HG03064 (cell line): ENCODE measurements at regions not wholly inside any gene's neighbourhood (a gene's known extent, or its start where the extent isn't known, plus 50 kb on each side); places are given as distances from the start of the nearest gene placed in this dataset.

ENCODE experiments used
- ATAC-seq: cut with Tn5 transposase; IDR thresholded peaks from one replicate; pipeline ENCODE4 v1.9.1; 2021; ENCODE audit warnings: low read depth; ENCODE audit not compliant: unreplicated experiment

- ATAC-seq: no peak
Observed at GRCh38 chr20:39823224-39823623, 861.1 kb downstream of the DHX35 start.

GRCh38 chr20:39822667-39823066, 860.5 kb downstream of the DHX35 start:
- no peak for ATAC-seq

- ATAC-seq: no peak
Observed at GRCh38 chr20:39813190-39813829, 851.2 kb downstream of the DHX35 start.

- no peak for ATAC-seq
Observed at GRCh38 chr20:39812116-39812515, 850.0 kb downstream of the DHX35 start.

- ATAC-seq: no peak
Observed at GRCh38 chr20:39810309-39810708, 848.2 kb downstream of the DHX35 start.

- no peak for ATAC-seq
Observed at GRCh38 chr20:39808613-39809012, 846.5 kb downstream of the DHX35 start.

GRCh38 chr20:39800548-39800947, 838.4 kb downstream of the DHX35 start:
- ATAC-seq: peak; percentile 70

GRCh38 chr20:39800111-39800510, 838.0 kb downstream of the DHX35 start:
- peak; percentile 53 for ATAC-seq

- ATAC-seq: no peak
Observed at GRCh38 chr20:39799366-39799965, 837.3 kb downstream of the DHX35 start.

- no peak for ATAC-seq
Observed at GRCh38 chr20:39795401-39796272, 833.5 kb downstream of the DHX35 start.

- ATAC-seq: no peak
Observed at GRCh38 chr20:39792334-39792733, 830.2 kb downstream of the DHX35 start.

- ATAC-seq: no peak
Observed at GRCh38 chr20:39789411-39789810, 827.3 kb downstream of the DHX35 start.

GRCh38 chr20:39785252-39785917, 823.2 kb downstream of the DHX35 start:
- no peak for ATAC-seq

- ATAC-seq: no peak
Observed at GRCh38 chr20:39784693-39785092, 822.5 kb downstream of the DHX35 start.

- no peak for ATAC-seq
Observed at GRCh38 chr20:39778847-39779604, 816.9 kb downstream of the DHX35 start.

GRCh38 chr20:39778431-39778830, 816.3 kb downstream of the DHX35 start:
- no peak for ATAC-seq

GRCh38 chr20:39777610-39778009, 815.5 kb downstream of the DHX35 start:
- no peak for ATAC-seq

- no peak for ATAC-seq
Observed at GRCh38 chr20:39775110-39775509, 813.0 kb downstream of the DHX35 start.

GRCh38 chr20:39773380-39774000, 811.3 kb downstream of the DHX35 start:
- no peak for ATAC-seq

- no peak for ATAC-seq
Observed at GRCh38 chr20:39767352-39767751, 805.2 kb downstream of the DHX35 start.
